ENCODE measurements at regions not wholly inside any gene's neighbourhood (a gene's known extent, or its start where the extent isn't known, plus 50 kb on each side); places are given as distances from the start of the nearest gene placed in this dataset.

- TF ChIP-seq EZH2 (optimal IDR thresholded peaks at IDR 0.05; ENCODE audit: low read depth, low read length) (no peak), EZH2phosphoT487 (IDR thresholded peaks at IDR 0.05; ENCODE audit: low read length) (no peak), CTCF (IDR thresholded peaks at IDR 0.05; ENCODE audit: low read length) (no peak)
Measured at GRCh38 chr6:85346196-85346595, 103.7 kb upstream of the NT5E start.
